ENCODE measurements at regions not wholly inside any gene's neighbourhood (a gene's known extent, or its start where the extent isn't known, plus 50 kb on each side); places are given as distances from the start of the nearest gene placed in this dataset.
"Not testable (repeated sequence)": the region's sequence is repeated elsewhere in the genome, so short reads cannot be mapped to it uniquely, and the experiment has no call there.

- no peak for ATAC-seq
Measured at GRCh38 chr5:108581026-108581425, 166.7 kb upstream of the FER start.

GRCh38 chr5:108579236-108579635, 168.5 kb upstream of the FER start:
- no peak for ATAC-seq

- no peak for ATAC-seq
Measured at GRCh38 chr5:108578791-108579190, 168.9 kb upstream of the FER start.

GRCh38 chr5:108567429-108567828, 180.3 kb upstream of the FER start:
- no peak for ATAC-seq

- ATAC-seq, result no peak
Measured at GRCh38 chr5:108564441-108564840, 182.5 kb upstream of the FBXL17 start.

GRCh38 chr5:108562205-108562454, 180.2 kb upstream of the FBXL17 start:
- ATAC-seq, result no peak

GRCh38 chr5:108561416-108562204, 179.7 kb upstream of the FBXL17 start:
- no peak for ATAC-seq

GRCh38 chr5:108560581-108560980, 178.7 kb upstream of the FBXL17 start:
- no peak for ATAC-seq

- no peak for ATAC-seq
Measured at GRCh38 chr5:108560166-108560565, 178.3 kb upstream of the FBXL17 start.

GRCh38 chr5:108558840-108559239, 176.9 kb upstream of the FBXL17 start:
- not testable (repeated sequence) for ATAC-seq

GRCh38 chr5:108558142-108558541, 176.2 kb upstream of the FBXL17 start:
- not testable (repeated sequence) for ATAC-seq

GRCh38 chr5:108557686-108558085, 175.8 kb upstream of the FBXL17 start:
- no peak for ATAC-seq

- no peak for ATAC-seq
Measured at GRCh38 chr5:108556441-108557145, 174.7 kb upstream of the FBXL17 start.

- ATAC-seq, result no peak
Measured at GRCh38 chr5:108548684-108549596, 167.0 kb upstream of the FBXL17 start.

GRCh38 chr5:108546939-108547338, 165.0 kb upstream of the FBXL17 start:
- ATAC-seq, result no peak

- ATAC-seq, result no peak
Measured at GRCh38 chr5:108545301-108545700, 163.4 kb upstream of the FBXL17 start.

GRCh38 chr5:108543486-108543885, 161.6 kb upstream of the FBXL17 start:
- ATAC-seq, result no peak

- no peak for ATAC-seq
Measured at GRCh38 chr5:108541836-108542235, 159.9 kb upstream of the FBXL17 start.

- no peak for ATAC-seq
Measured at GRCh38 chr5:108536321-108536720, 154.4 kb upstream of the FBXL17 start.

- ATAC-seq, result not testable (repeated sequence)
Measured at GRCh38 chr5:108532129-108532445, 150.2 kb upstream of the FBXL17 start.

- no peak for ATAC-seq
Measured at GRCh38 chr5:108531367-108532128, 149.7 kb upstream of the FBXL17 start.

- no peak for ATAC-seq
Measured at GRCh38 chr5:108530706-108531105, 148.8 kb upstream of the FBXL17 start.

GRCh38 chr5:108529381-108529780, 147.5 kb upstream of the FBXL17 start:
- no peak for ATAC-seq

Data from activated CD4-positive, CD25-positive, alpha-beta regulatory T cell treated with anti-CD3 and anti-CD28 coated beads, Interleukin-2, amount 50 U/mL, for 24 hours (primary cell).